SH-SY5Y (cell line): ENCODE measurements at regions not wholly inside any gene's neighbourhood (a gene's known extent, or its start where the extent isn't known, plus 50 kb on each side); places are given as distances from the start of the nearest gene placed in this dataset.

Experiments
- GATA2 ChIP-seq: IDR thresholded peaks from 2 replicates; pipeline ENCODE4 v1.6.1; 2011; ENCODE audit warnings: mild to moderate bottlenecking, low read depth, low read length
- GATA3 ChIP-seq: IDR thresholded peaks from 2 replicates; pipeline ENCODE4 v1.6.1; 2011; ENCODE audit warnings: low read depth, mild to moderate bottlenecking, low read length, moderate library complexity

DNA sequence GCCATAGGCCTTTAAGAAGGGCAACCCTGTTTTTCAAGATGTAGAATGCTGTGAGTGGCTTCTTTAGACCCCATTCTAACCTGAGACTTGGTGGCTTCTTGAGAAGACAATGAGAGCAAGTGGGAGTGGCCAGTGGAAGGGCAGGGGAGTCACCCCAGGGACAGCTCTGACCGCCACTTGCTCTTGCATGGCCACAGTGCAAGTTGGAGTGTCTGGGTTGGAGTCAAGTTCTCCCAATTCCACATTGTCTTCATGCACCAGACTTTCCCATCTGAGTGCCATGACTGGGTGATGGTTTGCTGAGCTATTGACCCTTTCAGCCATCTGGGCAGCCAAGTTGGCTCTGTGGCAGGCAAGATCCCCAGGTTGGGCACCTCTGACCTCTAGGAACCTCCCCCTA, 148.0 kb upstream of the SKOR2 start:
- no peak for TF ChIP-seq GATA3
- no peak for TF ChIP-seq GATA2

DNA sequence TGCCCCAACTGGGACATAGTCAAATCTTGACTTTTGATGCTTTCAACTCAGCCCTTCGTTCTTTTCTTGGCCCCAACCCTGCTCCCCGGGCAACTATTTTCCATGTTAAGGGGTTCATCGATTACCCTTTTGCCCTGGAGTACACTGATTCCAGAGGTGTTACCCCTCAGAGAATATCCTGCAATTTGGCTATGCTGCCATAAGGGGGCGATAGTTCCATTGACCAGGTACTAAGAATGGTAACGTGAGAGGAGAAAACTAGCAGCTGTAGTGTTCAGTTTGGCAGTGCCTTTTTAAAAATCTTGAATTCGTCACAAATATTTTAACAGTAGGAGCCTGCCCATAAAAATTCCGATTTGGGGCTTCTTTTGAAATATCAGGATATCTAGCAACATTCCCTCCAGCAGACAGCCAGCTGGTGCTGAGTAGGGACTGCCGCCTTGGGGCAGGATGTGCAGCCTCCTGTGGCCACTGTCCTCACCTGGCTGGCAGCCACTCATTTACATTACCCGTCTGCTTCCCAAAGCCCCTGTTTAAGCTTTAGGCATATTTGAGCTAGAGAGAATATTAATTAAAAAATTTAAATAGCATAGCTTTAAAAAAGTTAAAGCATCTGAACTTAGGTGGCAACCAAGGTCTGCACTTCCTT, 146.3 kb upstream of the SKOR2 start:
- TF ChIP-seq GATA3 (no peak), GATA2 (no peak)

- TF ChIP-seq GATA2 (no peak), GATA3 (no peak)
Measured at GRCh38 chr18:47391665-47392064, 140.2 kb upstream of the SKOR2 start.

DNA sequence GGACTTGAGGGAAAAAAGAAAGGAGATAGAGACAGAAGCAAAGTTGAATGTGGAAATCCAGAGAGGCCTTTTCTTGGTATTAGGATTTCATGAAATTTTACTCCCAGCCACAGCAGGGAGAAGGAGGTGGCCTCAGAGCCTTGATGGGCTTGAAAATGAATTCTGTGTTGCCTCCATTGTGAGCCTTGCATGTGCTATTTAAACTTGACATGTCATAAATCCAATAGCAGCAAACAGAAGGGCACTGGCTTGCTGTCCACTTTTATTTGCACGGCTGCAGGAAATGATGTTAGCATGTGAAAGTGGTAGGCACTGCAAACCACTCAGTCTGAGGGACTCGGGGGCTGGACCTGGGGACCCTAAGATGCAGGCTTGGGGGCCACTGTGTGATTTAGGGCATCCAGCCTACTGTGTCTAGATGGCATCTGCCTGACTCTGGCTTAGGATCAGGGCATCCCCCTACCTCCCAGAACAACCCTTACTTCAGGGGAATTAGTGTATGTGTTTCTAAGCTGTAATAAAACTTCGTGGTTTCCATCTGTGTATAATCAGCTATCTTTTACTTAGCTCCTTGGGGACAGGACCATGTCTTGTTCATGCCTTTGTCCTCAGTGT, 139.1 kb upstream of the SKOR2 start:
- TF ChIP-seq GATA3 (no peak), GATA2 (no peak)

DNA sequence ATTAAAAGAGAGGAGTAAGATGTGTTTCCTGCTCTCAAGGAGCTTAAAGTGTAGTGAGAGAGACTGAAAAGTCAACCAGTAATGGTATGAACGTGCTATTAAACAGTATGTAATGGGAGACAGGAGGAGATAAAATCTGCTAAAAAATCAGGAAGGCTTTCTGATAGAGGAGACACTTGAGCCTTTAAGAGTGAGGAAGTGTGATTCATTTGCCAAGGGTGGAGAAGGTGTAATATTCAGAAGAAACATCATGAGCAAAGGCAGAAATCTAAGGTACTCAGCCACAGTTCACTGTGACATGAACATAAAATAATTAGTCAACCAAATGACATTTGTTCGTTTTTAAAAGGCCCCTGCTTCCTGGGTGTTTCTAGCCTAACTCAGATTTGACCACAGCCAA, 137.8 kb upstream of the SKOR2 start:
- TF ChIP-seq GATA3 = no peak
- no peak for TF ChIP-seq GATA2

- TF ChIP-seq GATA3 (no peak), GATA2 (no peak)
Measured at GRCh38 chr18:47387864-47388263, 136.4 kb upstream of the SKOR2 start.

GRCh38 chr18:47383729-47384128, 132.3 kb upstream of the SKOR2 start:
- TF ChIP-seq GATA2 (no peak), GATA3 (no peak)

- TF ChIP-seq GATA3 = no peak
- TF ChIP-seq GATA2 = no peak
Measured at GRCh38 chr18:47381975-47382570, 130.6 kb upstream of the SKOR2 start.

DNA sequence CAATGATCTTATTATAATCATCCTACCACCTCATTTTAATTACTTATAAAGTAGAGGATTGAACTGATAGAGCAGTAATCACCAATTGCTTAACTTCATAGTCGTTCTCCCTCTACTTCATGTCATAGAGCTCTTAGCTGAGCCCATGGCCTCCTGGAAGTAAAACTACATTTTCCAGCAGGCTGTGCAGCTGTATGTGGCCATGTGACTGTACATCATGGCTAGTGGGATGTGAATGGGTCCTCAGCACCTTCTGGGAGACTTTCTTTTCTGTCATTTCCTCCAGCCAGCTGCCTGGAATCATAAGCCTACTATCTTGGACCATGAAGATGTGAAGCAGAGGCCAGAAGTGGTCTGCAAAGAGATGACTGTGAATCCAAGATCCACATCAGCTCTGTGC, 128.7 kb upstream of the SKOR2 start:
- TF ChIP-seq GATA3 (no peak), GATA2 (no peak)

GRCh38 chr18:47373465-47373864, 122.0 kb upstream of the SKOR2 start:
- no peak for TF ChIP-seq GATA2
- TF ChIP-seq GATA3 = no peak

GRCh38 chr18:47370052-47370451, 118.6 kb upstream of the SKOR2 start:
- TF ChIP-seq GATA2 (no peak), GATA3 (no peak)

GRCh38 chr18:47346016-47346415, 94.6 kb upstream of the SKOR2 start:
- TF ChIP-seq GATA2 = no peak
- TF ChIP-seq GATA3 = no peak

DNA sequence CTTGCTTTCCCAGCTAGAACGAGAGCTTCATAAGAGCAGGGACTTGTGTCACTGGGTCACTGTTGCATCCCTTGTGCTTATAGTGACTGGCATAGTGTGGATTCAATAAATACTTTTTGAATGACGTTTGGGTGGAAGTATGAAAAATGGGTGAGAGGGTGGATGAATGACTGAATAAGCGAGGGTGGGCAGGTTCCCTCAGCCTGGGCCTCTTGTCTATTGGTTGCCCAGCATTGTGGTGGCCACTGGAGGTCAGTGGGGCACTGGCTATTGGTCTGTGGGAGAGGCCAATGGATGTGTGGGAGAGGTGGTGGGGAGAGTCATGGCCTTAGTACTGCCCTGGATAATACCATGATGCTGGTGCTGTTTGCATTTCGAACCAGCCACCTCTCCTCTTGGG, 93.8 kb upstream of the SKOR2 start:
- TF ChIP-seq GATA3 (no peak), GATA2 (no peak)

- TF ChIP-seq GATA2 (no peak), GATA3 (no peak)
Measured at GRCh38 chr18:47343291-47343690, 91.8 kb upstream of the SKOR2 start.

- TF ChIP-seq GATA2 = no peak
- TF ChIP-seq GATA3 = no peak
Measured at GRCh38 chr18:47342566-47342965, 91.1 kb upstream of the SKOR2 start.

DNA sequence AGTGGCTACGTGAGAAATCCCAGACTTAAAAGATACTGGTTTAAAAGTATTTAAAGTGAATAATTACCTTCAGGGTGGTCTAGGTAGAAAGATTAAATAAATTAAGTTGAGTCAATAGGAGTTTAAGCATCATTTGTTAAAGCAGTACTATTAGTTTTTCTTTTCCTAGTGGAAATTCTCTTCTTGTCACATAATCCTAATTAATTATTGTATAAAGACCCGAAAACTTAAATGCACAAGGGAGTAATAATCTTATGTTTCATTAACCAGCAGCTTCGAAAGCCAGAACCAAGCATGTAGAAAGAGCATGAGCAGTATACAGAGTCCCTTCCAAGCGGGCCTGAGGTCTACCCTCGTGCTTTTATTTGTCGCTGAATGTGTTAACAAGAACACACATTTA, 90.2 kb upstream of the SKOR2 start:
- no peak for TF ChIP-seq GATA3
- no peak for TF ChIP-seq GATA2
